ENCODE measurements at regions not wholly inside any gene's neighbourhood (a gene's known extent, or its start where the extent isn't known, plus 50 kb on each side); places are given as distances from the start of the nearest gene placed in this dataset.

- TF ChIP-seq CTCF (IDR thresholded peaks at IDR 0.05) = no peak
Measured at GRCh38 chr5:98108497-98108896, 665.0 kb upstream of the RGMB start.

GRCh38 chr5:98109561-98110006 lies 663.9 kb upstream of the RGMB start:
- no peak for TF ChIP-seq CTCF (IDR thresholded peaks at IDR 0.05)

GRCh38 chr5:98110282-98110691 lies 663.2 kb upstream of the RGMB start:
- TF ChIP-seq CTCF (IDR thresholded peaks at IDR 0.05) = no peak

- no peak for TF ChIP-seq CTCF (IDR thresholded peaks at IDR 0.05)
Measured at GRCh38 chr5:98110791-98111190, 662.7 kb upstream of the RGMB start.

- no peak for TF ChIP-seq CTCF (IDR thresholded peaks at IDR 0.05)
Measured at GRCh38 chr5:98111686-98112085, 661.8 kb upstream of the RGMB start.

- TF ChIP-seq CTCF (IDR thresholded peaks at IDR 0.05) = peak; percentile 37; the same call in 1 of the 2 replicates
Measured at GRCh38 chr5:98121036-98121936, 652.2 kb upstream of the RGMB start.

- TF ChIP-seq CTCF (IDR thresholded peaks at IDR 0.05) = no peak
Measured at GRCh38 chr5:98128271-98128670, 645.2 kb upstream of the RGMB start.
